ENCODE measurements at regions not wholly inside any gene's neighbourhood (a gene's known extent, or its start where the extent isn't known, plus 50 kb on each side); places are given as distances from the start of the nearest gene placed in this dataset.

- H3K27ac Mint-ChIP-seq: no peak overlapping the region
Observed at GRCh38 chr10:56867236-56867635, 506.2 kb upstream of the ZWINT start.

GRCh38 chr10:56856569-56856968, 495.5 kb upstream of the ZWINT start:
- Mint-ChIP-seq H3K4me3 (no peak overlapping the region), H3K27me3 (no peaks in the 10 kb centered on the region), H3K4me1 (ENCODE audit: low read depth) (no peaks in the 10 kb centered on the region), H3K36me3 (ENCODE audit: low read depth) (no peaks in the 10 kb centered on the region), H3K9me3 (peaks cover 6% of the 10 kb centered on the region), H3K27ac (no peak overlapping the region)
- ATAC-seq (ENCODE audit: poor library complexity): no peak
- H3K4me1 ChIP-seq (ENCODE audit: insufficient read depth, low read length): no peaks in the 10 kb centered on the region
- POLR2A ChIA-PET: no interaction called here
- CTCF ChIA-PET: interaction anchor here (0.5 kb wide), 1 partner anchor 174 kb away, joined by 3 read pairs; no protein-coding TSS in a partner anchor
- TF ChIP-seq CTCF (IDR thresholded peaks at IDR 0.05): no peak
- H3K4me3 ChIP-seq (ENCODE audit: low read length): no peak overlapping the region
- no peak for DNase-seq
- intact Hi-C loops (cut with DNase I, micrococcal nuclease): no loop called here
- no peaks in the 10 kb centered on the region for H3K36me3 ChIP-seq (ENCODE audit: insufficient read depth, low read length)
- no peaks in the 10 kb centered on the region for H3K27me3 ChIP-seq (ENCODE audit: control insufficient read depth in 1 of 2, insufficient read depth in 2 of 2, low read length in 2 of 2)
- no peak overlapping the region for H3K27ac ChIP-seq (ENCODE audit: low read depth in 1 of 2, low read length in 2 of 2)
- no peaks in the 10 kb centered on the region for H3K9me3 ChIP-seq (ENCODE audit: control insufficient read depth in 1 of 2, insufficient read depth in 1 of 2, low read length in 2 of 2)

More at GRCh38 chr10:56867236-56867635, 506.2 kb upstream of the ZWINT start:
- Histone ChIP-seq H3K36me3 (ENCODE audit: insufficient read depth, low read length) (no peaks in the 10 kb centered on the region), H3K27me3 (ENCODE audit: control insufficient read depth in 1 of 2, insufficient read depth in 2 of 2, low read length in 2 of 2) (no peaks in the 10 kb centered on the region), H3K27ac (ENCODE audit: low read depth in 1 of 2, low read length in 2 of 2) (no peak overlapping the region), H3K4me1 (ENCODE audit: insufficient read depth, low read length) (no peaks in the 10 kb centered on the region), H3K4me3 (ENCODE audit: low read length) (no peak overlapping the region), H3K9me3 (ENCODE audit: control insufficient read depth in 1 of 2, insufficient read depth in 1 of 2, low read length in 2 of 2) (peaks cover 0 to 8% of the 10 kb centered on the region in 2 experiments)
- CTCF ChIA-PET: no interaction called here
- no peak for TF ChIP-seq CTCF (IDR thresholded peaks at IDR 0.05)
- peaks cover 2% of the 10 kb centered on the region for H3K9me3 Mint-ChIP-seq
- no peak for DNase-seq
- no peak overlapping the region for H3K4me3 Mint-ChIP-seq
- H3K36me3 Mint-ChIP-seq (ENCODE audit: low read depth): no peaks in the 10 kb centered on the region
- POLR2A ChIA-PET: no interaction called here
- no peaks in the 10 kb centered on the region for H3K4me1 Mint-ChIP-seq (ENCODE audit: low read depth)
- H3K27me3 Mint-ChIP-seq: no peaks in the 10 kb centered on the region
- ATAC-seq (ENCODE audit: poor library complexity): no peak
- intact Hi-C loops (cut with DNase I, micrococcal nuclease): no loop called here

GRCh38 chr10:56844978-56845529, 484.0 kb upstream of the ZWINT start:
- TF ChIP-seq CTCF (IDR thresholded peaks at IDR 0.05): no peak
- Histone ChIP-seq H3K27me3 (ENCODE audit: control insufficient read depth in 1 of 2, insufficient read depth in 2 of 2, low read length in 2 of 2) (no peaks in the 10 kb centered on the region), H3K27ac (ENCODE audit: low read depth in 1 of 2, low read length in 2 of 2) (no peak overlapping the region), H3K9me3 (ENCODE audit: control insufficient read depth in 1 of 2, insufficient read depth in 1 of 2, low read length in 2 of 2) (no peaks in the 10 kb centered on the region), H3K4me3 (ENCODE audit: low read length) (no peak overlapping the region), H3K36me3 (ENCODE audit: insufficient read depth, low read length) (no peaks in the 10 kb centered on the region), H3K4me1 (ENCODE audit: insufficient read depth, low read length) (no peaks in the 10 kb centered on the region)
- Mint-ChIP-seq H3K27me3 (no peaks in the 10 kb centered on the region), H3K27ac (no peak overlapping the region), H3K9me3 (no peaks in the 10 kb centered on the region), H3K4me1 (ENCODE audit: low read depth) (no peaks in the 10 kb centered on the region), H3K4me3 (no peak overlapping the region), H3K36me3 (ENCODE audit: low read depth) (no peaks in the 10 kb centered on the region)
- ChIA-PET POLR2A (no interaction called here), CTCF (no interaction called here)
- intact Hi-C loops (cut with DNase I, micrococcal nuclease): no loop called here
- ATAC-seq (ENCODE audit: poor library complexity): no peak
- DNase-seq: no peak

Data from CD4-positive, alpha-beta T cell (primary cell).